MCF 10A (cell line): ENCODE measurements at regions not wholly inside any gene's neighbourhood (a gene's known extent, or its start where the extent isn't known, plus 50 kb on each side); places are given as distances from the start of the nearest gene placed in this dataset.
A peak's percentile ranks its signal among the peaks of the same experiment; 100 is the strongest.

Experiments used
- BruUV-seq: library from RNA; stranded (reverse); fragments of 400-500 nt; replicated peaks from 2 replicates; lab custom pipeline; 2021; lab: Mats Ljungman, UMichigan
- CTCF ChIA-PET: fragments of 300-600 bp; sonication (Branson Sonifier 250); formaldehyde crosslinking; extraction: SDS; loops from one replicate; lab custom pipeline; 2021; ENCODE audit warnings: antibody characterized with exemption, inconsistent platforms; lab: Yijun Ruan, JAX
- POLR2A ChIA-PET: fragments of 300-600, 350-650 bp; sonication (Branson Sonifier 250); formaldehyde crosslinking; extraction: SDS; loops from one replicate; lab custom pipeline; 2020; ENCODE audit warnings: antibody characterized with exemption, inconsistent platforms; lab: Yijun Ruan, JAX
- DNase-seq: peaks from one replicate; pipeline ENCODE4 v3.0.0-alpha.2; 2018; ENCODE audit not compliant: unreplicated experiment
- H3K27ac Mint-ChIP-seq: one replicate; pipeline ENCODE4 v1.8.0; 2022; ENCODE audit warnings: mild to moderate bottlenecking, low read depth, mixed read lengths; ENCODE audit not compliant: unreplicated experiment
- H3K27me3 Mint-ChIP-seq: one replicate; pipeline ENCODE4 v1.8.0; 2022; ENCODE audit warnings: mixed read lengths; ENCODE audit not compliant: insufficient read depth, unreplicated experiment
- H3K36me3 Mint-ChIP-seq: one replicate; pipeline ENCODE4 v1.8.0; 2022; ENCODE audit warnings: mild to moderate bottlenecking, moderate library complexity, mixed read lengths; ENCODE audit not compliant: insufficient read depth, unreplicated experiment
- H3K4me1 Mint-ChIP-seq: one replicate; pipeline ENCODE4 v1.8.0; 2022; ENCODE audit warnings: mixed read lengths; ENCODE audit not compliant: insufficient read depth, unreplicated experiment
- H3K4me3 Mint-ChIP-seq: one replicate; pipeline ENCODE4 v1.8.0; 2022; ENCODE audit warnings: mild to moderate bottlenecking, moderate library complexity, mixed read lengths; ENCODE audit not compliant: unreplicated experiment
- H3K9me3 Mint-ChIP-seq: one replicate; pipeline ENCODE4 v1.8.0; 2022; ENCODE audit warnings: mixed read lengths; ENCODE audit not compliant: unreplicated experiment
- CTCF ChIP-seq: fragments of 200-600 bp; IDR thresholded peaks from one replicate; pipeline ENCODE4 v1.8.0; 2022; ENCODE audit warnings: antibody characterized with exemption, mild to moderate bottlenecking; ENCODE audit not compliant: unreplicated experiment
- intact Hi-C: fragments of 100-400 bp; cut with micrococcal nuclease; formaldehyde crosslinking; loops from 2 replicates; pipeline ENCODE4 v1.14.1; 2022

- ChIA-PET CTCF (interaction anchor here (0.5 to 7.1 kb wide), 12 partner anchors 34 to 404 kb away, joined by 3 to 111 read pairs (median 4); no protein-coding TSS in a partner anchor), POLR2A (interaction anchor here (0.6 to 1.8 kb wide), 5 partner anchors 75 to 424 kb away, joined by 3 to 6 read pairs (median 4); no protein-coding TSS in a partner anchor)
- H3K27ac Mint-ChIP-seq = no peak overlapping the region
- intact Hi-C loops = no loop called here
- peaks cover 5% of the 10 kb centered on the region for H3K4me1 Mint-ChIP-seq
- no TSS peak for BruUV-seq
- DNase-seq = no peak
- H3K4me3 Mint-ChIP-seq = no peak overlapping the region
- no peaks in the 10 kb centered on the region for H3K9me3 Mint-ChIP-seq
- H3K27me3 Mint-ChIP-seq = peaks cover 26% of the 10 kb centered on the region
- TF ChIP-seq CTCF = no peak
- H3K36me3 Mint-ChIP-seq = no peaks in the 10 kb centered on the region
Measured at GRCh38 chr13:44049081-44049945, 169.6 kb downstream of the LACC1 start.

- peak; percentile 54 for DNase-seq
- H3K36me3 Mint-ChIP-seq = no peaks in the 10 kb centered on the region
- H3K4me3 Mint-ChIP-seq = no peak overlapping the region
- no peaks in the 10 kb centered on the region for H3K9me3 Mint-ChIP-seq
- CTCF ChIA-PET = interaction anchor here (0.5 to 1.6 kb wide), 8 partner anchors 55 to 403 kb away, joined by 3 to 8 read pairs (median 4); no protein-coding TSS in a partner anchor
- peaks cover 5% of the 10 kb centered on the region for H3K4me1 Mint-ChIP-seq
- no peak overlapping the region for H3K27ac Mint-ChIP-seq
- peaks cover 26% of the 10 kb centered on the region for H3K27me3 Mint-ChIP-seq
- intact Hi-C loops = loop anchor here (1.0 to 2.0 kb wide), 8 partner anchors 92 to 920 kb away; no protein-coding TSS in a partner anchor
- BruUV-seq = no TSS peak
- POLR2A ChIA-PET = interaction anchor here (0.6 to 1.6 kb wide), 4 partner anchors 90 to 920 kb away, joined by 3 to 6 read pairs (median 4); no protein-coding TSS in a partner anchor
- TF ChIP-seq CTCF = peak; percentile 62
Measured at GRCh38 chr13:44050450-44051063, 170.9 kb downstream of the LACC1 start.

- POLR2A ChIA-PET = interaction anchor here (1.3 to 1.8 kb wide), 4 partner anchors 89 to 386 kb away, joined by 3 to 14 read pairs (median 10); no protein-coding TSS in a partner anchor
Measured at GRCh38 chr13:44051405-44051804, 171.7 kb downstream of the LACC1 start.

More at GRCh38 chr13:44051405-44051804, 171.7 kb downstream of the LACC1 start:
- Mint-ChIP-seq H3K9me3 (no peaks in the 10 kb centered on the region), H3K27me3 (peaks cover 17% of the 10 kb centered on the region), H3K4me3 (no peak overlapping the region), H3K4me1 (peaks cover 7% of the 10 kb centered on the region), H3K27ac (no peak overlapping the region), H3K36me3 (no peaks in the 10 kb centered on the region)
- BruUV-seq = no TSS peak
- CTCF ChIA-PET = interaction anchor here (0.6 to 2.7 kb wide), 9 partner anchors 18 to 397 kb away, joined by 3 to 8 read pairs (median 4); no protein-coding TSS in a partner anchor
- no peak for TF ChIP-seq CTCF
- no peak for DNase-seq
- intact Hi-C loops = loop anchor here (2.0 kb wide), 3 partner anchors 91 to 259 kb away; no protein-coding TSS in a partner anchor
